GM12874 (cell line): ENCODE measurements at regions not wholly inside any gene's neighbourhood (a gene's known extent, or its start where the extent isn't known, plus 50 kb on each side); places are given as distances from the start of the nearest gene placed in this dataset.

Experiments
- CTCF ChIP-seq: IDR thresholded peaks from 2 replicates; pipeline ENCODE4 v1.5.1; 2011; ENCODE audit warnings: low read depth, mild to moderate bottlenecking, control low read depth, low read length, moderate library complexity; ENCODE audit not compliant: insufficient read depth

GRCh38 chr6:7034055-7034454 is 73.7 kb upstream of the RREB1 start:
- no peak for TF ChIP-seq CTCF

GRCh38 chr6:7035837-7036249 is 71.9 kb upstream of the RREB1 start:
- TF ChIP-seq CTCF: no peak

GRCh38 chr6:7041511-7042026 is 66.2 kb upstream of the RREB1 start:
- no peak for TF ChIP-seq CTCF

GRCh38 chr6:7042056-7042653 is 65.6 kb upstream of the RREB1 start:
- TF ChIP-seq CTCF: no peak

GRCh38 chr6:7042654-7043545 is 64.9 kb upstream of the RREB1 start:
- no peak for TF ChIP-seq CTCF

GRCh38 chr6:7045331-7045730 is 62.4 kb upstream of the RREB1 start:
- TF ChIP-seq CTCF: no peak

GRCh38 chr6:7045746-7046145 is 62.0 kb upstream of the RREB1 start:
- no peak for TF ChIP-seq CTCF
